ENCODE measurements at regions not wholly inside any gene's neighbourhood (a gene's known extent, or its start where the extent isn't known, plus 50 kb on each side); places are given as distances from the start of the nearest gene placed in this dataset.

DNA sequence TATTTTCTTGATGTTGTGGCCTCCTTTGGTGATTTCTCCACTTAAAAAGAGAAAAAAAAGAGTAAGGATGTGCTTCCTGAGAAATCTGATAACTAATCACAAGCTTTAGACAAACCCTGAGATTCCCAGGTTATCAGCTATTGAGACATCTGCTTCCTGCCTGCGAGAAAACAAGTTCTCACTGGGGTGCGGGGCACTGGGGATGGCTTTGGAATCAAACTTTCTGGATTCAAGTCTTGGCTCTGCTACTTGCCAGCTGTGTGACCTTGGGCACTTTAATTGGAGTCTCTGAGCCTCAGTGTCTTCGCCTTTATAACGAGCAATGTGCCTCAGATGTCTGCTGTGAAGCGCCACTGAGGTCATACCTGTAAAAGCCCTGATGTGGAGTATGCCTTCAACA is 152.5 kb upstream of the NAV2 start:
- no peak overlapping the region for H3K27ac ChIP-seq (ENCODE audit: low read depth, low read length)
- no peak overlapping the region for H3K4me3 ChIP-seq (ENCODE audit: low read depth, low read length)
- no peaks in the 10 kb centered on the region; the same call in 1 of the 2 replicates for H3K9me3 ChIP-seq (ENCODE audit: control insufficient read depth, insufficient read depth, low read length)
- DNase-seq (ENCODE audit: low read depth, low spot score) = no peak
- CTCF ChIA-PET = interaction anchor here (0.7 to 12.6 kb wide), 12 partner anchors 152 to 967 kb away, joined by 3 to 182 read pairs (median 4); partner anchors contain the start of gene NAV2
- TF ChIP-seq, protein P1, sequence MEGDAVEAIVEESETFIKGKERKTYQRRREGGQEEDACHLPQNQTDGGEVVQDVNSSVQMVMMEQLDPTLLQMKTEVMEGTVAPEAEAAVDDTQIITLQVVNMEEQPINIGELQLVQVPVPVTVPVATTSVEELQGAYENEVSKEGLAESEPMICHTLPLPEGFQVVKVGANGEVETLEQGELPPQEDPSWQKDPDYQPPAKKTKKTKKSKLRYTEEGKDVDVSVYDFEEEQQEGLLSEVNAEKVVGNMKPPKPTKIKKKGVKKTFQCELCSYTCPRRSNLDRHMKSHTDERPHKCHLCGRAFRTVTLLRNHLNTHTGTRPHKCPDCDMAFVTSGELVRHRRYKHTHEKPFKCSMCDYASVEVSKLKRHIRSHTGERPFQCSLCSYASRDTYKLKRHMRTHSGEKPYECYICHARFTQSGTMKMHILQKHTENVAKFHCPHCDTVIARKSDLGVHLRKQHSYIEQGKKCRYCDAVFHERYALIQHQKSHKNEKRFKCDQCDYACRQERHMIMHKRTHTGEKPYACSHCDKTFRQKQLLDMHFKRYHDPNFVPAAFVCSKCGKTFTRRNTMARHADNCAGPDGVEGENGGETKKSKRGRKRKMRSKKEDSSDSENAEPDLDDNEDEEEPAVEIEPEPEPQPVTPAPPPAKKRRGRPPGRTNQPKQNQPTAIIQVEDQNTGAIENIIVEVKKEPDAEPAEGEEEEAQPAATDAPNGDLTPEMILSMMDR (IDR thresholded peaks at IDR 0.05; ENCODE audit: low read depth, low read length) = no peak
- POLR2A ChIA-PET = interaction anchor here (0.5 kb wide), 1 partner anchor 350 kb away, joined by 3 read pairs; no protein-coding TSS in a partner anchor
- peaks cover 16% of the 10 kb centered on the region for H3K27me3 ChIP-seq (ENCODE audit: control insufficient read depth, insufficient read depth, low read length)

DNA sequence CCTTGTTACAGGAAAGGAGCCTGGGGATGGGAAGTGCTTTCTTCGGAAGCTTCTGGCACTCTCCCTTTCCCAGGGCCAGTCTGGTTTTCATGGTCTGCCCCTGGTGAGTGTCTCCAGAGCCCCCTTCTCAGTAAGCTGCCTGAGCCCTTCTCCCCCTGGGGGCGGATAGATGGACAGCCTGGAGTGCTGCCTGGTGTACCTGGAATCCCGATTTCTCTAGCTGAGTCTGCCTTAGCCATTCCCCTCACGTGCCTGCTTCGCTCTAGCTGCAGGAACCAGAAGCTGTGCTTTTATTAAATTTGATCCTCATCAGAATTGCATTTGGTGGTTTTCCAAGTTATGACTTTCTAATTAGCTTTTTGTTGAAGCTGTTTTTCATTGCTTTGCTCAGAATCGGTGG is 152.9 kb upstream of the NAV2 start:
- DNase-seq (ENCODE audit: low read depth, low spot score) = no peak
- POLR2A ChIA-PET = interaction anchor here (0.5 kb wide), 1 partner anchor 351 kb away, joined by 3 read pairs; no protein-coding TSS in a partner anchor
- no peak overlapping the region for H3K27ac ChIP-seq (ENCODE audit: low read depth, low read length)
- H3K9me3 ChIP-seq (ENCODE audit: control insufficient read depth, insufficient read depth, low read length) = no peaks in the 10 kb centered on the region; the same call in 1 of the 2 replicates
- TF ChIP-seq, protein P1 (IDR thresholded peaks at IDR 0.05; ENCODE audit: low read depth, low read length) = no peak
- H3K27me3 ChIP-seq (ENCODE audit: control insufficient read depth, insufficient read depth, low read length) = peaks cover 19% of the 10 kb centered on the region
- no peak overlapping the region for H3K4me3 ChIP-seq (ENCODE audit: low read depth, low read length)
- CTCF ChIA-PET = interaction anchor here (0.7 to 12.6 kb wide), 11 partner anchors 153 to 967 kb away, joined by 3 to 182 read pairs (median 4); partner anchors contain the start of gene NAV2

DNA sequence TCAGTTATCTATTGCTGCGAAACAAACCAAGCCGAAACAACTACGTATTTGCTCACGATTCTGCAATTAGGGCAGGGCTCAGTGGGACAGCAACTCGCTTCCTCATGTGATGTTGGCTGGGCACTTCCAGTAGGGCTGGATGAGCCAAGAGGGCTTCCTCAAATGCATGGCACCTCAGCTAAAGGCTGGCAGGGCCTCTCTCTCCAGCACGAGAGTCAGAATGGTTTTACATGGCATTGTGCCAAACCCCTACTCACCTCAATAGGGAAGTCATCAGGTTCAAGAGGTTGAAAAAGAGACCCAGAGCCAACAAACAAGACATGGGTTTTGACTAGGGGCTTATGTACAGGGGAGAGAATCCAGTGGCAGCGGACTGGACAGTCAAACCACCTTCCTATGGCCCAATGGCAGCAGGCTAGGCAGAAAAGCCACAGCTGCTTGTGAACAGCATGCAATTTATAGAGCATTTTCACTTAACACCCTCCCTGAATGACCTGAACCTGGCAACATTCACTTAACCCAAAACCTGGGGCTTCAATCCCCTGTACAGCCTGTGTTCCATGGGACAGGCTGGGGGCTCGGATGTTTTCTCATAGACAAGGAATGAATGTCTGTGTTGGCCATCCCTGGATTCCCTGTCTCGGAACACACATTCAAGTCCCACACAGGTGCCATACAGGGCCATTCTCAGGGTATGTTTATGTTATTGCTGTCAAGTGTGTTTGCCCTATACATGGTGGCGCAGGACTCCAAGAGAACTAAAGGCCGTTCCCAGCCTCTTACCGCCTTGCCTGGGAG is 154.2 kb upstream of the NAV2 start:
- ChIA-PET POLR2A (no interaction called here), CTCF (interaction anchor here (0.6 to 12.6 kb wide), 15 partner anchors 10 to 570 kb away, joined by 3 to 182 read pairs (median 4); no protein-coding TSS in a partner anchor)
- TF ChIP-seq, protein P1 (IDR thresholded peaks at IDR 0.05; ENCODE audit: low read depth, low read length) = no peak

DNA sequence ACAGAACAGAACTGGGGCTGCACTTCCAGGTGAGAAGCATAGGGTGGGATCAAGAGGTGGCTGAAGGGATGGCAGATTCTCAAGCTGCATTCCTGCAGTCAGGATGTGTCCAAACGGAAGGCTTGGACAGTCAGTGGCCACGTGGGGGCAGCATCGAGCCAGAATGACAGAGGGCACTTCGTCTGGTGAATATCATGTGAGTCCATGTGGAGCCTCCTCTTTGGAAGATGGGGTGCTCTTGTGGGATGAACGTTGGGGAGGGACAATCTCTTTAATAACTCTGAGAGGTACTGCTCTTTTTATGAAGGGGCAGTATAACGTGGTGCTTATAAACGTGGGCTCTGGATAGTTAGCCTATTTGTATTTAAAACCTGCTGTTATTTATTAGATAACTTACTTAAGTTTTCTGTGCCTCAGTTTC is 154.9 kb upstream of the NAV2 start:
- no peak overlapping the region for H3K4me3 ChIP-seq (ENCODE audit: low read depth, low read length)
- POLR2A ChIA-PET = no interaction called here
- H3K27me3 ChIP-seq (ENCODE audit: control insufficient read depth, insufficient read depth, low read length) = peaks cover 21% of the 10 kb centered on the region
- CTCF ChIA-PET = interaction anchor here (0.6 to 12.6 kb wide), 37 partner anchors 10 to 575 kb away, joined by 3 to 182 read pairs (median 3); no protein-coding TSS in a partner anchor
- peak; percentile 38 for DNase-seq (ENCODE audit: low read depth, low spot score)
- H3K27ac ChIP-seq (ENCODE audit: low read depth, low read length) = no peak overlapping the region
- no peaks in the 10 kb centered on the region for H3K9me3 ChIP-seq (ENCODE audit: control insufficient read depth, insufficient read depth, low read length)
- TF ChIP-seq, protein P1 (IDR thresholded peaks at IDR 0.05; ENCODE audit: low read depth, low read length) = peak; percentile 92

More for the DNA sequence above, 154.2 kb upstream of the NAV2 start:
- Histone ChIP-seq H3K27ac (ENCODE audit: low read depth, low read length) (no peak overlapping the region), H3K4me3 (ENCODE audit: low read depth, low read length) (no peak overlapping the region), H3K9me3 (ENCODE audit: control insufficient read depth, insufficient read depth, low read length) (no peaks in the 10 kb centered on the region), H3K27me3 (ENCODE audit: control insufficient read depth, insufficient read depth, low read length) (peaks cover 21% of the 10 kb centered on the region)
- DNase-seq (ENCODE audit: low read depth, low spot score) = no peak

DNA sequence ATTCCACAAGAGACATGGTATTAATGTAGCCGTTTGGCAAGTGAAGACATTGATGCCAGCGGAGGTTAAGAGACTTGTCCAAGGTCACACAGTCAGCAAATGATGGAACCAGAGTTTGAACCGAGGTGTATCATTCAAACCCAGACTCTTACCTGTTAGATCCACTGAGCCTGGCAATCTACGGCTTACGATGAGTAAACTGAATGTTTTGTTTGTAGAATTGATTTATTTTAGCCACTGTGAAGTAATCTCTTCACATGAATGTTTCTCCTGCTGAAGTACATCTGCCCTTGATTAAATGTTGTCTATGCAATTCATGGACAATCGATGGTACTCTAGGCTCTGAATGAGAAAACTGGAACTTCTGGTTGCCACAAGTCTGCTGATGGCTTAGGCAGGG is 155.5 kb upstream of the NAV2 start:
- TF ChIP-seq, protein P1 (IDR thresholded peaks at IDR 0.05; ENCODE audit: low read depth, low read length) = no peak
- Histone ChIP-seq H3K4me3 (ENCODE audit: low read depth, low read length) (no peak overlapping the region), H3K27me3 (ENCODE audit: control insufficient read depth, insufficient read depth, low read length) (peaks cover 23% of the 10 kb centered on the region), H3K9me3 (ENCODE audit: control insufficient read depth, insufficient read depth, low read length) (no peaks in the 10 kb centered on the region), H3K27ac (ENCODE audit: low read depth, low read length) (no peak overlapping the region)
- CTCF ChIA-PET = interaction anchor here (0.6 to 12.6 kb wide), 36 partner anchors 11 to 576 kb away, joined by 3 to 182 read pairs (median 3); no protein-coding TSS in a partner anchor
- POLR2A ChIA-PET = no interaction called here
- no peak for DNase-seq (ENCODE audit: low read depth, low spot score)
